ENCODE measurements at regions not wholly inside any gene's neighbourhood (a gene's known extent, or its start where the extent isn't known, plus 50 kb on each side); places are given as distances from the start of the nearest gene placed in this dataset.
A peak's percentile ranks its signal among the peaks of the same experiment; 100 is the strongest.
"Not testable (repeated sequence)": the region's sequence is repeated elsewhere in the genome, so short reads cannot be mapped to it uniquely, and the experiment has no call there.

GRCh38 chr7:29651477-29651876, 87.8 kb downstream of the PRR15 start:
- DNase-seq = no peak

- no peak for DNase-seq
Measured at GRCh38 chr7:29652556-29652955, 88.9 kb downstream of the PRR15 start.

DNA sequence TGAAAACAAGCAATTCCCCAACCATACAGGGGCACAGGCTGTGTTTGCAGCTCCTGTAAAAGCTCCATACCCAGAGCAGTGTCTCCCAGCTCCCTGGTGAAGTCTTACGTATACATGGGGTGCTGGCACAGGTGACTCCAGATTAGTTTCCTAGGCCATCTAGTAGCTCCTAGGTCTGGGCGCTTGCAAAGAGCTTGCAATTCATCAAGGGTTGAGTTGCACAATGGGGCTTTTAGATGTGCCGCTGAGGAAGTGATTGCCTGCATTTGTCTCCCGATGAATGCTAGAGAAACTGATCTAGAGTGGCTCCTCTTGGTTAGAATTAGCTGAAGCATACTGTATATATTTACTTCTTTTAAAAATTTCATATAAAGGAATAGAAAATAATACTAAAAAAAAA, 90.7 kb downstream of the PRR15 start:
- not testable (repeated sequence) for DNase-seq

DNA sequence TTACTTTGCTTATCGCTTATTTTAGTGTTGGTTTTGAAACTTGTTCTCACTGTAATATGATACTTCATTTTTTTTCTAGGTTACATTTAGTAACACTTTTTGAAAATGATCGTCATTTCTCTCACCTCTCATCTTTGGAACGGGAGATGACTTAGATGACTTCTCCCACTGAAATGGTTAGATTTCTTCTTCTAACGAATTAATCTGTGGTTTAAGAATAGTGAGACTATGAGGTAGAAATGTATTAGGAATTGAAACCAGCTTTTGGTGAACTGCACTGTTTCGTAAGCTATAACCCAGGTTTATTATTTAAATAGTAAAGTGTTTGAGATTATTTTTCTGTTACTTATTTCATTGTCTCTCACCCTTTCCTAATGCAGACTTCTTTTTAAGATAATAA, 93.7 kb downstream of the PRR15 start:
- no peak for DNase-seq

DNA sequence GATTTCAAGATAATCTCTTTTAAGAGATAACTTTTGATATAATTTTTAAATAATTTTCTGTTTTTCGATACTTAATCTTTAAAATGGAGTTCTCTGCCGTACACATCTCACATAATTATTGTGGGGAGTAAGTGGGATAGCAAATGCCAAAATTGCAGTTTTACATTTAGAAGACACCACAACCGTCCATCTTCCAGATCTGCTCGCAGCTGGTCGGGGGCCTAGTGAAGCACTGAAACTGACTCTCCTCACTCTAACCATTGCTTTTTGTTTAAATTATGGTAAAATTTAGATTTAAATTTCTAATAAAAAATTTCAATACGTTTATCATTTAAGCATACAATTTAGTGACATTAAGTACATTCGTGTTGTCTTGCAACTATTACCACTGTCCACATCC, 94.2 kb downstream of the PRR15 start:
- DNase-seq = no peak

GRCh38 chr7:29659213-29659612, 95.6 kb downstream of the PRR15 start:
- DNase-seq = not testable (repeated sequence)

DNA sequence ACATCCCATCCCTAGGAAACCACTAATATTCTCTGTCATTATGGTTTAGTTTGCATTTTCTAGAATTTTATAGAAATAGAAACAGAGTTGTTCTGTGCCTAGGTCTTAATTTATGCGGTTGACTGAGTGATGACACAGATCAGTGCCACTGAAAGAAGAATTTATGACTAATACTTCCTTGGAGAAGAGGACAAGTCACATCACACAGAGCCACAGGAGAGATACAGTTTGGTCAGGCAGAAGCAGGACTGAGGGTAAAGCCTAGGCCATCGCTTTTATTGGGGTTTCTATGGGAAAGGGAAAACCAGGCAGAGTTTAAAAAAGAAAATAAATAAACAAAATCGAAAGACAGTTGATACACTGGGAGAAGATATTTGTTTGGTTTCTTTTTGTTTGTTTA, 99.3 kb downstream of the PRR15 start:
- not testable (repeated sequence) for DNase-seq

DNA sequence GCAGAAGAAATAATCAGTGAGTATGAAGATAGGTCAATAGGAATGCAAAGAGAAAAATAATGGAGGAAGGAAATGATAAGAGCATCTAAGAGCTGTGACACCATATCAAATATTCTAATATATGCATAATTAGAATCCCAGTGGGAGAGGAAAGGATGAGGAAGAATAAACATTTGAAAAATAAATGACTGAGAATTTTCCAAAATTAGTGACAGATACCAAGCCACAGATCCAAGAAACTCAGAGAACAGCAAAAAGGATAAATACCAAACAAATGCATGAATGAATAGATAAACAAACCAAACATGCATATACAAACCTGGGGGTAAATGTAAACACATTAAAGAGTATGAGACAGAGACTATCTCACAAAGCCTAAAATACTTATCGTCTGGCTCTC, 101.4 kb downstream of the PRR15 start:
- DNase-seq = not testable (repeated sequence)

GRCh38 chr7:29667096-29667669, 103.5 kb downstream of the PRR15 start:
- not testable (repeated sequence) for DNase-seq

DNA sequence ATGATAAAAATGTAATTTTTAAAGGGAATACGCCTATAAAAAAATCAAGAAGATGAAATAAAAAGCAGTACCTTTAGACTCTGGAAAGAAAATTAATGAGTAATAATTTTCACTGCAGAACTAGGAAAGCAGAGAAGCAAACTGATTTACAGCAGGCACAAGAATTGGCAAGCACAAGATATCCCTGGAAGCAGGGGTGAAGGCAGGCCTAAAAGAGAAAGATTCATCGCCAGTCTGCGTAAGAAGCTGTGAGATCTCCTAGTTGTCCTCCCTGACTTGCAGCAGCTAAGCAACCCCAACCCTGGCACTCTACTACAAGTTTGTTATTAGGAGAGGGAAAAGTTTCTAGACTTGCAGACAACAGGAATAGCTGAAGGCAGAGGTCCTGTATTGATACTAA, 107.7 kb downstream of the PRR15 start:
- not testable (repeated sequence) for DNase-seq

GRCh38 chr7:29673635-29674034, 110.0 kb downstream of the PRR15 start:
- not testable (repeated sequence) for DNase-seq

GRCh38 chr7:29674626-29675025, 111.0 kb downstream of the PRR15 start:
- not testable (repeated sequence) for DNase-seq

DNA sequence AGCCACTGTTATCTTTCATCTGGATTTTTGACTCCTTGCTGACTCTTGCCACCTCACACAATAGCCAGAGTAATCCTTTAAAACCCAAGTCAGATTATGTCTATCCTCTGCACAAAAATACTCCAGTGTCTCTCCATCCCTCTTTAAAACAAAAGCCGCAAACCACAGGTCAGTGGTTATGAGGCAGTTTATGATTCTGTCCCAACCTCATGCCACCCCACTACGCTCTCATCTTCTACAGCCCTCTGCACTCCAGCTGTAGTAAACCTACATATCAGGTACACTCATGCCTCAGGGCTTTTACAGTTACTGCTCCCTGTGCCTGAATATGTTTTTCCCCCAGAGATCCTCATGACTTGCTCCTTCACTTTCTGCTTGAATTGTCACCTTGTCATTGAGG, 113.6 kb downstream of the PRR15 start:
- not testable (repeated sequence) for DNase-seq

- DNase-seq = not testable (repeated sequence)
Measured at GRCh38 chr7:29679963-29680362, 116.3 kb downstream of the PRR15 start.

- not testable (repeated sequence) for DNase-seq
Measured at GRCh38 chr7:29680601-29681000, 117.0 kb downstream of the PRR15 start.

GRCh38 chr7:29684151-29684786, 120.6 kb downstream of the PRR15 start:
- peak; percentile 15 to 45 for DNase-seq

- peak in 1 of 2 experiments; percentile 7 for DNase-seq
Measured at GRCh38 chr7:29684787-29685650, 121.3 kb upstream of the WIPF3 start.

DNA sequence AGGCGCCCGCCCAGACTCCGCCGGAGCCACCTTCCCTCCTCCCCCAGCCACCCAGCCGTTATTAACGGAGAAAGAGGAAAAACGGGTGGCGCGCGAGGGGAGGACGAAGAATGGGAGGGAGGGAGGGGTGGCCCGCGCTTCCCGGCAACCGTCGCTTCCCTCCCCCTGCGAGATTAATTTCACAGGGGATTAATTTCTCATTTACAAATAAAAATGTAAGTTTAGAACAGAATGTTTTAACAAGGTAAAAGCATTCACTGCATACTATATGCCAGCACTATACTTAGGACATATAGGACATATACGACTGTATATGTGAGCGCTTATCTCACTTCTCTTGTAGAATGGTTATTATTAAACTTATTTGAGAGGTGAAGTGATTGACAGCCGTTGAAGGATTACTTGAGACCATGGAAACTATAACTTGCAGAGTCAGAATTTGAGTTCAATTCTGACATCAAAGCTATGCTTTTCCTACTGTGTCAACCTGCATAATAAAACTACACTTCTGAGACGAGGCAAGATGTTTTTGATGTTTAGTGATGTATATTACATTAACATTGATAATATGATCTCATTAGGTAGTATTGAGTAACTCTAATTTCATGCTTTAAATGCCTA, 120.5 kb upstream of the WIPF3 start:
- not testable (repeated sequence) for DNase-seq

DNA sequence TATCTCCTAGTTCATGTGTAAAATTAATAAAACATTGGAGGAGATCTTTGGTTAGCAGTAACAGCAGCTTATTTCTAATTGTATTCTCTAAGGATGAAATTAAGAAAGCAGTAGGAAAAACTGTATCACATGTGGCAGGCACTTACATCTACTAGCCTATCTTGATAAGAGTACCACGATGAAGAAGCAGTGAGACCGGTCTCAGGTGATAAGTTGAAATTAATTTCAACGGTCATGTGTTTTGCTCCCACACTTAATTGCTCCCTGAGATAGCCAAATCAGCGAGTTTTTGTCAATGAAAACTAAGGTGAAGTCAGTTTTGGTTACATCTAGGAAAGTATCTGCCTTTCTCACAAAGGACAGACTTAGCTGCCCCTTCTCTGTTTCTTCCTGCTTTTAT, 115.8 kb upstream of the WIPF3 start:
- DNase-seq = not testable (repeated sequence)

- not testable (repeated sequence) for DNase-seq
Measured at GRCh38 chr7:29696402-29696801, 109.9 kb upstream of the WIPF3 start.

DNA sequence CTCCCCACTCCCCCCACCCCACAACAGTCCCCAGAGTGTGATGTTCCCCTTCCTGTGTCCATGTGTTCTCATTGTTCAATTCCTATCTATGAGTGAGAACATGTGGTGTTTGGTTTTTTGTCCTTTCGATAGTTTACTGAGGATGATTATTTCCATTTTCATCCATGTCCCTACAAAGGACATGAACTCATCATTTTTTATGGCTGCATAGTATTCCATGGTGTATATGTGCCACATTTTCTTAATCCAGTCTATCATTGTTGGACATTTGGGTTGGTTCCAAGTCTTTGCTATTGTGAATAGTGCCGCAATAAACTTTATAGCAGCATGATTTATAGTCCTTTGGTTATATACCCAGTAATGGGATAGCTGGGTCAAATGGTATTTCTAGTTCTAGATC, 106.6 kb upstream of the WIPF3 start:
- not testable (repeated sequence) for DNase-seq

DNA sequence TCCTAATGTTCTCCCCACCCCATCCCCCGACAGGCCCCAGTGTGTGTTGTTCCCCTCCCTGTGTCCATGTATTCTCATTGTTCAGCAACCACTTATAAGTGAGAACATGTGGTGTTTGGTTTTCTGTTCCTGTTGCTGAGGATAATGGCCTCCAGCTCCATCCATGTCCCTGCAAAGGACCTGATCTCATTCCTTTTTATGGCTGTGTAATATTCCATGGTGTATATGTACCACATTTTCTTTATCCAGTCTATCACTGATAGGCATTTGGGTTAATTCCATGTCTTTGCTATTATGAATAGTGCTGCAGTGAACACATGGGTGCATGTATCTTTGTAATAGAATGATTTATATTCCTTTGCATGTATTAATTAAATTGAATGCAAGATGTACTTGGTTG, 104.8 kb upstream of the WIPF3 start:
- not testable (repeated sequence) for DNase-seq

DNA sequence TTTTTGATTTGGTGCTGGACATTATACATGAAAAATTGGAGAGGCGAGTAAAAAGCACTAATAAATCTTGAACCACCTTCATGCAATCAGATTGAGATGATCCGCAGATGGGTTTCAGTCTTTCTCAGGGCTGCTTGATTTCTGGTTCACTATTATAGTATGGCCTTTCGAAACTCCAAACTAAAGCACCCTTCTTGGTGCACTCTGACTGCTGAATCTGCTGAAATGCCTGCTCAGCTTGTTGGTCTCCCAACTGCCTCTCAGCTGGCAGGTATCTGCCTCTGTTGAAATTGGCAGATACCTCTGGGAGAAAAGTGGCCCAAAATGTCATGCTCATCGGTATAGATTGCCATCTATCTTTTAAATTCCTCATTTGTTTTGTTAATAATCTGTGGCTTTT, 102.5 kb upstream of the WIPF3 start:
- DNase-seq = not testable (repeated sequence)

All from AML-193 (cell line).